ENCODE measurements at regions not wholly inside any gene's neighbourhood (a gene's known extent, or its start where the extent isn't known, plus 50 kb on each side); places are given as distances from the start of the nearest gene placed in this dataset.

DNA sequence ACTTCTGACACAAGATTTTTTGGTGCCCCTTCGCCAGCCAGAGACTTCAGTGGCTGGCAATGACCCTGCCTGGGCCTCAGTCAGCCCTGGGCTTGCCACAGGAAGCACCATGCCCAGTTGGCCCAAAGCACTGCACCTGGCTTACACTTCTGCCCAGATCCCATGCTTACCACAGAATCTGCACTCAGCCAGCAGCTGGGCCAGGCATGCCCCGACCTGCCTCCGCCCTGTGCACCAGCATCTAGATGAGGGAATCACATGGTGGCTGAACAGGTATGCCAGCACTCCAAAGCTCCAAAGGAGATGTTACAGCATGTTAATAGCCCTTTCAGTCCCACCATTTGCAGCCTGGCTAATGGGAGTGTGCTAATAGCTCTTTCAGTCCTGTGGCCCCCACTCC is 690.9 kb downstream of the SLITRK6 start:
- Mint-ChIP-seq H3K27me3 (no peaks in the 10 kb centered on the region), H3K4me1 (no peaks in the 10 kb centered on the region), H3K9me3 (ENCODE audit: insufficient read depth) (peaks cover 2% of the 10 kb centered on the region), H3K27ac (no peak overlapping the region), H3K4me3 (no peak overlapping the region)
- TF ChIP-seq EZH2 (IDR thresholded peaks at IDR 0.05; ENCODE audit: borderline replicate concordance, insufficient read depth, low read depth, low read length, poor library complexity, severe bottlenecking): no peak
- TF ChIP-seq, protein P1, sequence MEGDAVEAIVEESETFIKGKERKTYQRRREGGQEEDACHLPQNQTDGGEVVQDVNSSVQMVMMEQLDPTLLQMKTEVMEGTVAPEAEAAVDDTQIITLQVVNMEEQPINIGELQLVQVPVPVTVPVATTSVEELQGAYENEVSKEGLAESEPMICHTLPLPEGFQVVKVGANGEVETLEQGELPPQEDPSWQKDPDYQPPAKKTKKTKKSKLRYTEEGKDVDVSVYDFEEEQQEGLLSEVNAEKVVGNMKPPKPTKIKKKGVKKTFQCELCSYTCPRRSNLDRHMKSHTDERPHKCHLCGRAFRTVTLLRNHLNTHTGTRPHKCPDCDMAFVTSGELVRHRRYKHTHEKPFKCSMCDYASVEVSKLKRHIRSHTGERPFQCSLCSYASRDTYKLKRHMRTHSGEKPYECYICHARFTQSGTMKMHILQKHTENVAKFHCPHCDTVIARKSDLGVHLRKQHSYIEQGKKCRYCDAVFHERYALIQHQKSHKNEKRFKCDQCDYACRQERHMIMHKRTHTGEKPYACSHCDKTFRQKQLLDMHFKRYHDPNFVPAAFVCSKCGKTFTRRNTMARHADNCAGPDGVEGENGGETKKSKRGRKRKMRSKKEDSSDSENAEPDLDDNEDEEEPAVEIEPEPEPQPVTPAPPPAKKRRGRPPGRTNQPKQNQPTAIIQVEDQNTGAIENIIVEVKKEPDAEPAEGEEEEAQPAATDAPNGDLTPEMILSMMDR (IDR thresholded peaks at IDR 0.05): no peak
- Histone ChIP-seq H3K9ac (ENCODE audit: low read length) (no peak overlapping the region), H3K36me3 (replicated peaks in 1 of 2; ENCODE audit: control extremely low read depth in 1 of 2, control insufficient read depth in 1 of 2, extremely low read depth in 1 of 2, insufficient read depth in 2 of 2, low read length in 1 of 2) (no peaks in the 10 kb centered on the region), H2AFZ (ENCODE audit: insufficient read depth, low read depth, low read length, poor library complexity, severe bottlenecking) (no peak overlapping the region), H3K4me3 (ENCODE audit: control extremely low read depth in 1 of 5, extremely low read depth in 1 of 5, insufficient read depth in 1 of 5, low read depth in 2 of 5, low read length in 4 of 5) (no peak overlapping the region), H3K9me3 (ENCODE audit: control extremely low read depth in 1 of 3, control insufficient read depth in 2 of 3, insufficient read depth in 1 of 3, low read length in 2 of 3) (peaks cover 0 to 8% (median 0%) of the 10 kb centered on the region in 3 donors), H3K4me1 (ENCODE audit: control insufficient read depth in 2 of 2, insufficient read depth in 2 of 2, low read length in 2 of 2) (no peaks in the 10 kb centered on the region), H3K79me2 (ENCODE audit: control insufficient read depth, insufficient read depth, low read length) (no peaks in the 10 kb centered on the region), H4K20me1 (ENCODE audit: control insufficient read depth, insufficient read depth, low read length, poor library complexity, severe bottlenecking) (no peaks in the 10 kb centered on the region), H3K4me2 (replicated peaks; ENCODE audit: low read depth, low read length, poor library complexity, severe bottlenecking) (no peak overlapping the region), H3K27me3 (replicated peaks in 1 of 4; ENCODE audit: control extremely low read depth in 1 of 4, control insufficient read depth in 3 of 4, insufficient read depth in 4 of 4, low read length in 3 of 4) (no peaks in the 10 kb centered on the region), H3K27ac (ENCODE audit: low read length in 2 of 2) (no peak overlapping the region)
- DNase-seq (no peak), ATAC-seq (ENCODE audit: low read depth) (no peak)
- CTCF ChIA-PET: no interaction called here
- intact Hi-C loops (cut with micrococcal nuclease): no loop called here
- 87% methylated on average over 3 of the region's 3 CpGs for WGBS (ENCODE audit: insufficient coverage)
- POLR2A ChIA-PET: no interaction called here

DNA sequence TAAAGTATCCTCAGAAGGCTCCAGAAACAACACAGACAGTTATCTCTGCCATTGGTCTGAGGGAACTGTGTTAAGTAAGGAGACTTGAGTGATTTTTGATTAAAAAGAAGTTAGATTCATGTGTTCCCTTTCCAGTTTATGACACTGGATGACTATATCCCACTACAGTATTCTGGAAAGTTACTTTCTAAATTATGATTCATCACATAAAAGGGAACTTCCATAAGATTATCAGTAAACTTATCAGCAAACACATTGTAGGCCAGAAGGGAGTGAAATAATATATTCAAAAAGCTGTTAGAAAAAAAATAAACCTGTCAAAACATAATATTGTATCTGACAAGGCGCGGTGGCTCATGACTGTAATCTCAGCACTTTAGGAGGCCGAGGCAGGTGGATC is 700.0 kb downstream of the SLITRK6 start:
- peaks cover 4% of the 10 kb centered on the region for H3K9me3 Mint-ChIP-seq (ENCODE audit: insufficient read depth)
- Histone ChIP-seq H3K4me3 (ENCODE audit: control extremely low read depth in 1 of 5, extremely low read depth in 1 of 5, insufficient read depth in 1 of 5, low read depth in 2 of 5, low read length in 4 of 5) (no peak overlapping the region), H4K20me1 (ENCODE audit: control insufficient read depth, insufficient read depth, low read length, poor library complexity, severe bottlenecking) (no peaks in the 10 kb centered on the region), H3K27ac (ENCODE audit: low read length in 2 of 2) (no peak overlapping the region), H3K9ac (ENCODE audit: low read length) (no peak overlapping the region), H3K36me3 (replicated peaks in 1 of 2; ENCODE audit: control extremely low read depth in 1 of 2, control insufficient read depth in 1 of 2, extremely low read depth in 1 of 2, insufficient read depth in 2 of 2, low read length in 1 of 2) (no peaks in the 10 kb centered on the region), H3K27me3 (replicated peaks in 1 of 4; ENCODE audit: control extremely low read depth in 1 of 4, control insufficient read depth in 3 of 4, insufficient read depth in 4 of 4, low read length in 3 of 4) (no peaks in the 10 kb centered on the region), H3K79me2 (ENCODE audit: control insufficient read depth, insufficient read depth, low read length) (no peaks in the 10 kb centered on the region), H2AFZ (ENCODE audit: insufficient read depth, low read depth, low read length, poor library complexity, severe bottlenecking) (no peak overlapping the region), H3K9me3 (ENCODE audit: control extremely low read depth in 1 of 3, control insufficient read depth in 2 of 3, insufficient read depth in 1 of 3, low read length in 2 of 3) (peaks cover 0 to 3% (median 0%) of the 10 kb centered on the region in 3 donors), H3K4me2 (replicated peaks; ENCODE audit: low read depth, low read length, poor library complexity, severe bottlenecking) (no peak overlapping the region), H3K4me1 (ENCODE audit: control insufficient read depth in 2 of 2, insufficient read depth in 2 of 2, low read length in 2 of 2) (no peaks in the 10 kb centered on the region)
- intact Hi-C loops (cut with micrococcal nuclease): no loop called here
- H3K4me1 Mint-ChIP-seq: no peaks in the 10 kb centered on the region
- no peak for TF ChIP-seq EZH2 (IDR thresholded peaks at IDR 0.05; ENCODE audit: borderline replicate concordance, insufficient read depth, low read depth, low read length, poor library complexity, severe bottlenecking)
- TF ChIP-seq, protein P1 (IDR thresholded peaks at IDR 0.05): no peak
- WGBS (ENCODE audit: insufficient coverage): no CpG with 5 or more reads among the region's 3 CpGs
- DNase-seq: no peak
- no peak for ATAC-seq (ENCODE audit: low read depth)
- H3K27me3 Mint-ChIP-seq: no peaks in the 10 kb centered on the region
- ChIA-PET POLR2A (no interaction called here), CTCF (no interaction called here)
- H3K4me3 Mint-ChIP-seq: no peak overlapping the region
- no peak overlapping the region for H3K27ac Mint-ChIP-seq

Data from B cell (primary cell).